ENCODE measurements at regions not wholly inside any gene's neighbourhood (a gene's known extent, or its start where the extent isn't known, plus 50 kb on each side); places are given as distances from the start of the nearest gene placed in this dataset.
A peak's percentile ranks its signal among the peaks of the same experiment; 100 is the strongest.

GRCh38 chr5:82802954-82803353 is 274.2 kb downstream of the TMEM167A start:
- no peak for DNase-seq

- no peak for DNase-seq
These were observed 276.4 kb downstream of the TMEM167A start for GRCh38 chr5:82800826-82801225.

- no peak for DNase-seq
These were observed 277.7 kb downstream of the TMEM167A start for GRCh38 chr5:82799361-82800077.

- DNase-seq = no peak
These were observed 278.5 kb downstream of the TMEM167A start for GRCh38 chr5:82798676-82799075.

- no peak for DNase-seq
These were observed 280.4 kb downstream of the TMEM167A start for GRCh38 chr5:82796643-82797416.

- DNase-seq = no peak
These were observed 282.3 kb downstream of the TMEM167A start for GRCh38 chr5:82794876-82795275.

- peak; percentile 40 for DNase-seq
These were observed 283.3 kb downstream of the TMEM167A start for GRCh38 chr5:82793808-82794419.

- DNase-seq = no peak
These were observed 285.1 kb downstream of the TMEM167A start for GRCh38 chr5:82792096-82792495.

- no peak for DNase-seq
These were observed 288.1 kb downstream of the TMEM167A start for GRCh38 chr5:82789095-82789494.

GRCh38 chr5:82786748-82787147 is 290.4 kb downstream of the TMEM167A start:
- DNase-seq = no peak

- no peak for DNase-seq
These were observed 291.2 kb downstream of the TMEM167A start for GRCh38 chr5:82785882-82786509.

- no peak for DNase-seq
These were observed 291.7 kb downstream of the TMEM167A start for GRCh38 chr5:82785456-82785855.

GRCh38 chr5:82784521-82784920 is 292.7 kb downstream of the TMEM167A start:
- no peak for DNase-seq

GRCh38 chr5:82777106-82777505 is 300.1 kb downstream of the TMEM167A start:
- no peak for DNase-seq

- no peak for DNase-seq
These were observed 304.9 kb downstream of the TMEM167A start for GRCh38 chr5:82772281-82772680.

GRCh38 chr5:82766206-82766605 is 311.0 kb downstream of the TMEM167A start:
- DNase-seq = no peak

GRCh38 chr5:82765765-82766164 is 311.4 kb downstream of the TMEM167A start:
- DNase-seq = no peak

- DNase-seq = no peak
These were observed 316.3 kb downstream of the TMEM167A start for GRCh38 chr5:82760856-82761255.

GRCh38 chr5:82758881-82759280 is 318.3 kb downstream of the TMEM167A start:
- no peak for DNase-seq

GRCh38 chr5:82754759-82755158 is 322.4 kb downstream of the TMEM167A start:
- DNase-seq = no peak

- DNase-seq = no peak
These were observed 323.0 kb downstream of the TMEM167A start for GRCh38 chr5:82754036-82754746.

- DNase-seq = no peak
These were observed 323.8 kb downstream of the TMEM167A start for GRCh38 chr5:82753374-82753773.

GRCh38 chr5:82749461-82749820 is 327.8 kb downstream of the TMEM167A start:
- DNase-seq = no peak

Measured in activated CD4-positive, alpha-beta T cell treated with anti-CD3 and anti-CD28 coated beads, Interleukin-10, Interleukin-2, amounts not matched to agents 100 ng/mL and 50 ng/mL, durations not matched to agents 16 hours and 8 hours (primary cell).